Anterior cingulate cortex (tissue), 58 donors: ENCODE measurements at regions not wholly inside any gene's neighbourhood (a gene's known extent, or its start where the extent isn't known, plus 50 kb on each side); places are given as distances from the start of the nearest gene placed in this dataset.

Source experiments
- DNase-seq, 58 donors: peaks; one replicate each; lab custom pipeline; 2025; lab: John Stamatoyannopoulos, UW

GRCh38 chr12:114945351-114945750, 261.4 kb upstream of the TBX3 start:
- DNase-seq, result no peak

GRCh38 chr12:114944736-114945135, 260.8 kb upstream of the TBX3 start:
- DNase-seq, result no peak

- no peak for DNase-seq
These were observed 259.6 kb upstream of the TBX3 start for GRCh38 chr12:114943601-114944000.

DNA sequence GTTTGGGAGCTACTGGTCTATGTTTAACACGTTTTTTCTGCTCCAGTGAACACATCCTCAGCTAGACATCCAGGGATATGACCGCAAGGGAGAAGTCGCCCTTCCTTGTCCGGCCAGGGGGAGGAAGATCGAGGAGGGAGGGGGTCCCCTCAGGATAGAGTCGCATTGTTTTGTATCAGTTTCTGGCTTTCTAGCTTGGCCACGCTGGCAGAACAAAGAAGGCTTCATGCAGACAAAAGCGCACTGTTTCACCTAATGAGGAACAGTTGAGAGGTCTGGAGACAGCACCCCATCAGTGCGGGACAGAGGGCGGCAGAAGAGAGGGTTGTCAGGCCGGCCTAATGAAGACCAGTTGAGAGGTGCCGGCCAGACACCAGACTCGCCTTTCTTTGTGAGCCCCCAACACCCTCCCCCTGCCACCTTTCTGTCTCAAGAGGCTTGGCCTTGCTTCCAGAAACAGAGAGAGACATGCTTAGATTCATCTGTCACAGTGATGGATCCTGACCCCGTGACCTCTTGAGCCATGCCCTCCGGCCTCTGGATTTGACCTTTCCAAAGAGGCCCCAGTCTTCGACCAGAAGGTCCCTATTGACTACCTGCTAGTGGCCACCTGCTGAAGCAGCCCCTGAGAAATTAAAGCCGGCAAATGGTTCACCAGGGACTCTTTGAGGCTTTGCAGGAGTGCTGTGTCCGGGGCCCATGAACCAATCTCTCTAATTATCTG, 254.7 kb upstream of the TBX3 start:
- peak in 44 of 58 donors; percentile 1 to 88 (median 46) for DNase-seq

DNA sequence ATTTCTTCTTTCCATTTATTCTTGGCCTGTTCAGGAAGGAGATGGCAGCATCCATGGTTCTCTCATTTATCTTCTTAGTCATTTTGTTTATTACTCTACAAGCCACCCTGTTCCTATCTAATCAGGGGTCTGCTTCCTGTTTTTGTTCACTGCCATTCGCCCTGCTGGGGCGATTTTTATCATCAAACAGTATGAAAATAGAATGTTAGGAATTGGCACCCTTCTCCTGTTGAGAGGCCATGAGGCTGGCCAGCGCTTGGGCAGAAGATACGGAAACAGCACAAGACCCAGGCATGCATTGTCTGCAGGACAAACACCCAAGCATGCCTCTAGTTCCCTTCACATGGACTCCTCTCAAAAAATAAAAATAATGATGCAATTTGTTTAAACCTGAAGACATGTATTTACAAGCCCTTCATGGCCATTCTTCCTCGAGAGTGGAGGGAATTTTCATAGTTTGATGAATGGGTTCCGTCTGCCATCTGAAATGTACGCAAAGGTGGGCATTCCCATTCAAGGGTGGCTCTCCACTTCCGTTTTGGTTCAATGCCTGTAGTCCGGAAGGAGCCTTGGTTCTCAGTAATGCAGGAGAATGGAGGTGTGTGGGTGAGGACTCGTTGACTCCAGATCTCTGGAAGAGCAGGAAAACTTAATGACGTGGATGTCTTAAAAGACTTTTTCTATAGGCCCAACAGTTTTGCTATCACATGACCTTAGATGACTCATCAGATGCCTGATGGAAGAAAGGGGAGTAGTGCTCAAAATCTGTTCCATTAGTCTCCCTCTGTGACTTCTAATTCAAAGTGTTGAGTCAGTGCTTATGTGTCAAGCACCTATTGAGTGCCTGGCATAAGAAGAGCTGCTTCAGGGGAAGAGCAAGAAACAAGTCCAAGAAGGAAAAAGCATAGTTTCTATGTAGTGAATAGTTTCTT, 252.4 kb upstream of the TBX3 start:
- no peak for DNase-seq

DNA sequence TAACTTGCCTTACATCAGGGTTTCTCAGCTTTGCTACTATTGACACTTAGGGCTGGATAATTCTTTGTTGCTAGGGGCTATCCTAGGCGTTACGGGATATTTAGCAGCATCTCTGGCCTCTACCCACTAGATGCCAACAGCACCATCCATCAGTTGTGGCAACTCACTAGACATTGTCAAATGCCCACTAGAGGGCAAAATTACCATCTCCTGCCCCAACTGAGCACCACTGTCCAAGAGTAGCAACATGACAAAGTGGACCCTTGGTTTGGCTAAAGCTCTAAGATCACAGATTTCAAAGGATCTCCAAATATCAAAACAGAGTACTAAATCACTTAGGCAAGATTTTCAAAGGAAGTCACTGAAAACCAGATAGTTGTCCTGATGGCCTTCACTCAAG, 251.7 kb upstream of the TBX3 start:
- DNase-seq, result peak in 1 of 58 donors; percentile 5

GRCh38 chr12:114933428-114934160, 249.6 kb upstream of the TBX3 start:
- DNase-seq, result no peak

- no peak for DNase-seq
These were observed 248.8 kb upstream of the TBX3 start for GRCh38 chr12:114932806-114933205.

GRCh38 chr12:114931025-114931424, 247.1 kb upstream of the TBX3 start:
- DNase-seq, result no peak

DNA sequence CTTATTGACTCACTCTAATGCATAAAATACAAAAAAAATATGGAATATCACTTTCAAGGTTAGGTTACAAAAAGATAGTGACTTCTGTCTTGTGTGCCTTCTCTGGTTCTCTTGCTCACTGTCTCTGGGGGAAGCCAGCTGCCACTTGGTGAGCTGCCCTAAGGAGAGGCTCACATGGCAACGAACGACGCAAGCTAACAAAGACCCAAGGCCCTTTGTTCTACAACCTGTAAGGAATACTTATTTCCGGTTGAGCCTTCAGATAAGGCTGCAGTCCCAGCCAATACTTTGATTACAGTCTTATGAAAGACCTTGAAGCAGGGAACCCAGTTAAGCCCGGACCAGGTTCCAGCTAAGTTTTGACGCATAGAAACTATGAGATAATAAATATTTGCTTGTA, 242.4 kb upstream of the TBX3 start:
- no peak for DNase-seq

- no peak for DNase-seq
These were observed 241.0 kb upstream of the TBX3 start for GRCh38 chr12:114924946-114925475.

- DNase-seq, result no peak
These were observed 237.8 kb upstream of the TBX3 start for GRCh38 chr12:114921781-114922180.

DNA sequence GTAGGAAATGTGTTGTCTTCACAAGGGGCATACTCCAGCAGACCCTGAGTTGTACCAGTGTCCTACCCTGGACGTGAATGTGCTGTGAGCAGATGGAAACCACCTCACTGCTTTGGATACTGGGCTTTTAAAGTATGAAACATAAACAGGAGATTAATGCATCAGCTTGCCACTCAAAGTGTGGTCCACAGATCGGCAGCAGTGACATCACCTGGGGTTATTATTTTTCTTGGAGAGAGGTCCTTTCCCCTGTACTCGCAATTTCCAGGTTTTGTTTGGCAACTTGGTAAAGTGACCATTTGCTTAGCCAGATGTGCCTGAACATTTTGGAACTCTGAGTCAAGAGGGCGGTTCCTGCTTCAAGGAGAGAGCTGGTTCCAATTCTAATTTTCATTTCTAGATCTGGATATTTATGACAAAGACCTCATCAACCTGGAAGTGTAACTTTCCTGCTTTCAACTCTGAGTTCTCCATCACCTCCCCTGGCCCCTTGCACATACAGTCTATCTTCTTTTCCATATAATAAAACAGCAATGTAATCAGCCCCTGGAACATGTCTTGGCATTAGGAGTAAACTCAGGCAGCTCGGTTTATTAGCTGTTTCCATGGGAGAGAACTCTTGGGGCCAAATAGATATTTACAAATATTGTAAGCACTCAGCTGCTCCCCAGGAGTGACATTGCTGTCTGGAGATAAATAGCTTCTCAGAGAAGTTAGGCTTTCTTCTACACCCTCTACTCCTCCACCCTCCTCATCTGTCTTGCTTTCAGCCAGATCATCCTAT, 237.0 kb upstream of the TBX3 start:
- DNase-seq, result no peak

DNA sequence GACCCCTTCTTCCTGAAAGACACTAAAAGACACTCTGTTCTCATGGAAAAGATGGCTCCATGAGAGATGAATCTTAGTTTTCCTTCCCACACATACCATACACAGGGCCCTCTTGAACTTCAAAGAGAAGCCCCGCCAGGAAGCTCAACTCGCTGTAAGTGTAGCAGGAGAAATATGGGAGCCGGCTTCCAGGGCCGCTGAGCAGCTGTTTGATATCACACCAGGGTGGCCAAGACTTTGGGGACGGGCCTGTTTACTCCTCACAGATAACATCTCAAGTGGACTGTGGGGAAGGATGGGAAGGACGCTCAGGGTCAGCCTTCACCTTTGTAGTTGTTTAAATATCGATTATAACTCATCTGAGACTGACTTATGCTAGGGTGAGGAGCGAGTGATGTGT, 235.5 kb upstream of the TBX3 start:
- no peak for DNase-seq

DNA sequence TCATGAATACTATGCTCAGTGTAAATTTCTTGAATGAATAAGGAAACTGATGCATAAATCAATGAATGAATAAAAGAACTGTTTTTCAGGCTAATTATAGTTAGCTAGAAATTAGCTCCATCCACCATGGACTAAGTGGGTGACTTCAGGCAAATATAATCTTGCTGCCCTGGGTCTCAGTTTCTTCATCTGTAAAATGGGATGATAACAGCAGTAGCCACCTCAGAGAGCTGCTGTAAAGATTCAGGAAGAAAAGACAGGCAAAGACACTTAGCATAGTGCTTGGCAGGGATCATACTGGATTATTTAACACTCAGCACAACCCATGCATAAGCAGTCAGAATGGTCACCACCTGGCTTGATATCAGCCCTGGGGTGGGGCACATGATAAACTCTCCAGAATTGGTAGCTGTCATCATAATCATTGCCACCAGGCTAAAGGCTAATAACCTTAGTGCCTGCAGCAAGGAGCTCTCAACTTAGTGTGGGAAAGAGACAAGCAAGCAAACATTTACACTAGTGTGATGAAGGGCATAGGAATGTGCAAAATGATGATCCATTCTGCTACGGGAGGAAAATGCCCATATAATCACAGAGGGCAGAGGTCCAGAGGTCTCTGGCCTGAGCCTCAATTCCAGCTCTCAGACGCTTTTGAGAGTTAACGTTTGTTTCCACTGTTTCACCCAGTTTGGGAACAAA, 234.7 kb upstream of the TBX3 start:
- DNase-seq, result no peak

DNA sequence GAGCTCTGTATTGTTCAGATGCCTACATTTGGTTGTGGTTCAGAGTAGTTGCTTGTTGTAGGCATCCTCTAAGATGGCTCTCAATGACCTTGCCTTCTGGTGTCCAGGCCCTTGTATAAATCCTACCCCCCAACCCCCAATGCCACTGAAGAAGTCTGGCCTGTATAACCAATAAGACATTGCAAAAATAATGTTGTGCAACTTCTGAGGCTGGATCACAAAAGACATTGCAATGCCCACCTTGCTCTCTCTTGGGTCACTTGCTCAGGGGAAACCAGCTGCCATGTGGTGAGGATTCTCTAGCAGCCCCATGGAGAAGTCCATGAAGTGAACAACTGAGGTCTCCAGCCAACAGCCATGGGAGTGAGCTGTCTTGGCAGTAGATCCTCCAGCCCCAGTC, 234.0 kb upstream of the TBX3 start:
- DNase-seq, result no peak

DNA sequence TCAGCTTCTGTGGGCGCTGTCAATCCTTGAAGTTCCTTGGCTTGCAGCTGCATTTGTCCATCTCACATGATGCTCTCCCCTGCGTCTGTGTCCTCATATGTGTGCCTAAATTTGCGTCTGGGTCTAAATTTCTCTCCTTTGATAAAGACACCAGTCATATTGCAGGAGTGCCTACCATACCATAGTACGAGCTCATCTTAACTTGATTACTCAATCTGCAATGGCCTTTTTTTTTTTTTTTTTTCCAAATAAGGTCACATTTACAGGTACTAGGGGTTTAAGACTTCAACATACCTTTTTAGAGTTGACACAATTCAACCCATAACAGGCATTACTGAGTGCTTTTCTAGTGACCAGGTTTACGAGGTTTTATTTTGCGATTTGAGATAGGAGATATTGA, 233.3 kb upstream of the TBX3 start:
- no peak for DNase-seq

- no peak for DNase-seq
These were observed 232.6 kb upstream of the TBX3 start for GRCh38 chr12:114916541-114916940.

GRCh38 chr12:114916124-114916523, 232.1 kb upstream of the TBX3 start:
- no peak for DNase-seq
